ENCODE measurements at regions not wholly inside any gene's neighbourhood (a gene's known extent, or its start where the extent isn't known, plus 50 kb on each side); places are given as distances from the start of the nearest gene placed in this dataset.

- ATAC-seq (ENCODE audit: low FRiP score) (no peak), DNase-seq (ENCODE audit: low spot score) (no peak)
- no peak for TF ChIP-seq CTCF (IDR thresholded peaks at IDR 0.05)
Measured at GRCh38 chr5:173527671-173528070, 88.8 kb downstream of the BOD1 start.

- DNase-seq (ENCODE audit: low spot score) (no peak), ATAC-seq (ENCODE audit: low FRiP score) (no peak)
- no peak for TF ChIP-seq CTCF (IDR thresholded peaks at IDR 0.05)
Measured at GRCh38 chr5:173524136-173524535, 92.3 kb downstream of the BOD1 start.

- no peak for ATAC-seq (ENCODE audit: low FRiP score)
- no peak for TF ChIP-seq CTCF (IDR thresholded peaks at IDR 0.05)
- DNase-seq (ENCODE audit: low spot score), result no peak
Measured at GRCh38 chr5:173523388-173523787, 93.1 kb downstream of the BOD1 start.

GRCh38 chr5:173522518-173522917 lies 93.9 kb downstream of the BOD1 start:
- no peak for TF ChIP-seq CTCF (IDR thresholded peaks at IDR 0.05)
- DNase-seq (ENCODE audit: low spot score) (no peak), ATAC-seq (ENCODE audit: low FRiP score) (no peak)

- DNase-seq (ENCODE audit: low spot score) (no peak), ATAC-seq (ENCODE audit: low FRiP score) (no peak)
- TF ChIP-seq CTCF (IDR thresholded peaks at IDR 0.05), result no peak
Measured at GRCh38 chr5:173518856-173519255, 97.6 kb downstream of the BOD1 start.

- DNase-seq (ENCODE audit: low spot score), result no peak
- TF ChIP-seq CTCF (IDR thresholded peaks at IDR 0.05), result no peak
- no peak for ATAC-seq (ENCODE audit: low FRiP score)
Measured at GRCh38 chr5:173517648-173518047, 98.8 kb downstream of the BOD1 start.

- no peak for TF ChIP-seq CTCF (IDR thresholded peaks at IDR 0.05)
- DNase-seq (ENCODE audit: low spot score), result no peak
- no peak for ATAC-seq (ENCODE audit: low FRiP score)
Measured at GRCh38 chr5:173515526-173515925, 100.9 kb downstream of the BOD1 start.

All from omental fat pad (tissue), 3 donors.